Body of pancreas (tissue), 4 donors: ENCODE measurements at regions not wholly inside any gene's neighbourhood (a gene's known extent, or its start where the extent isn't known, plus 50 kb on each side); places are given as distances from the start of the nearest gene placed in this dataset.

Experiments
- ATAC-seq: fragments of 150-250 bp; one replicate; pipeline ENCODE4 v1.9.1; 2016
- DNase-seq, 4 donors: peaks; one replicate each; pipeline ENCODE4 v3.0.0-alpha.2; 2019
- H3K27ac ChIP-seq, 4 donors: fragments of 200-600 bp; sonication (generic); 1 replicate in 3 of 4; 2 replicates in 1 of 4; pipeline versions ENCODE4 v1.5.1 to v1.6.1; 2016 to 2019; ENCODE audit warnings: mild to moderate bottlenecking in 1 of 4, mixed read lengths in 1 of 4, moderate library complexity in 1 of 4
- H3K27me3 ChIP-seq, 2 donors: fragments of 200-600 bp; sonication (generic); one replicate each; pipeline ENCODE4 v1.6.0; 2016; ENCODE audit warnings: mild to moderate bottlenecking in 1 of 2
- H3K36me3 ChIP-seq, 2 donors: fragments of 200-600 bp; sonication (generic); replicated peaks in 1 of 2; 2 replicates each; pipeline ENCODE4 v1.5.1; 2016; ENCODE audit warnings: low read depth in 2 of 2; ENCODE audit not compliant: insufficient read depth in 1 of 2
- H3K4me1 ChIP-seq: fragments of 200-600 bp; sonication (generic); one replicate; pipeline ENCODE4 v1.6.0; 2016
- H3K4me3 ChIP-seq, 2 donors: fragments of 200-600 bp; sonication (generic); 1 replicate in 1 of 2; 2 replicates in 1 of 2; pipeline ENCODE4 v1.5.1; 2016 to 2019
- H3K9me3 ChIP-seq, 3 donors: fragments of 200-600 bp; sonication (generic); 1 replicate in 2 of 3; 2 replicates in 1 of 3; pipeline ENCODE4 v1.5.1; 2016
- POLR2A ChIP-seq, 3 donors: fragments of 450-650 bp; IDR thresholded peaks; one replicate each; pipeline ENCODE4 v1.6.1; 2016; ENCODE audit warnings: antibody characterized with exemption in 3 of 3, mild to moderate bottlenecking in 2 of 3
- WGBS, 2 donors: methylation state at CpG; one replicate each; pipeline ENCODE4 v1.1.5; 2017; 5-methylcytosine and 5-hydroxymethylcytosine counted together
- intact Hi-C: fragments of 100-400 bp; cut with DNase I; formaldehyde crosslinking; loops from one replicate; pipeline ENCODE4 v1.15.1; 2023
- TF ChIP-seq, protein P1 (sequence below), 7 experiments: fragments of 450-650 bp in 4 of 7; fragments of 200-600 bp in 3 of 7; sonication (generic) in 3 of 7; IDR thresholded peaks; one replicate each; pipeline ENCODE4 v1.5.1; 2016 to 2019; ENCODE audit warnings: antibody characterized with exemption in 7 of 7

DNA sequence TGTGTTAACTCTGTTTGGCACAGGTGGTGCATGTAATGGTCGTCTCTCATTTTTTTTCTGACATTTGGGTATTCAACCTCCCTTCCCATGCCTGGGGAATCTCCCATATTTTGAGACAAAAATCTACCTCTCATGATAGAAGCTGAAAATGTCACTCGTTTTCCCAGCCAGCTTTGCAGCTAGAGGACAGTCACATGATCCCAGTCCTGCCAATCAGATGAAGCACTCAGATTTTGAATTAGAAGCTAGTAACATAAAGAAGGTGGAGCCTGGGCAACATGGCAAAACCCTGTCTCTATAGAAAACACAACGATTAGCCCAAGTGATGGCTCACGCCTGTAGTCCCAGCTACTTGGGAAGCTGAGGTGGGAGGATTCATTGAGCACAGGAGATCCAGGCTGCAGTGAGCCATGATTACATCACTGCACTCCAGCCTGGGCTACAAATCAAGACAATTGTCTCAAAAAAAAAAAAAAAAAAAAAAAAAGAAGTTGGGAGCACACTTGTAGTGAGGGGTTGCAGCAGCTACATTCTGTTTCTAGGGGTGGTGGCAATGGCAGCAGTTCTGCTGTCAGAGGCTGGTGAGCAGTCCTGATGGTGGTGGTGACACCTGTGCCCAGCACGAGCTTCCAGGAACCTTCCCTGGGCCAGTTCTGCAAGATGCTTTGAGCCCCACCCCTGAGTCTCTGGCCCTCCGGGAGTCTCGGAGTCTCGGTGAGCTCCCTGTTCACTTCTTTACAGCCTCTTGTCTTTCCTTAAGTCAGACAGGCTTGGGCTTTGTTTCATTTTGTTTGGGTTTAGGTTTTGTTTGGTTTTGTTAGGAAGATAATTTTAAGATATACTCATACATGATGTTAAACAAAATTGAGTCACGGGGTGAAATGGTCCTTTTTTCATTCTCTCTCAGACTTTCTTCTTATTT, 94.1 kb upstream of the KCNG1 start:
- Histone ChIP-seq H3K4me1 (peaks cover 20% of the 10 kb centered on the region), H3K27ac (no peak overlapping the region), H3K9me3 (no peaks in the 10 kb centered on the region), H3K36me3 (no peaks in the 10 kb centered on the region), H3K4me3 (no peak overlapping the region), H3K27me3 (no peaks in the 10 kb centered on the region)
- intact Hi-C loops: no loop called here
- DNase-seq: no peak
- TF ChIP-seq POLR2A (IDR thresholded peaks at IDR 0.05): no peak
- TF ChIP-seq, protein P1, sequence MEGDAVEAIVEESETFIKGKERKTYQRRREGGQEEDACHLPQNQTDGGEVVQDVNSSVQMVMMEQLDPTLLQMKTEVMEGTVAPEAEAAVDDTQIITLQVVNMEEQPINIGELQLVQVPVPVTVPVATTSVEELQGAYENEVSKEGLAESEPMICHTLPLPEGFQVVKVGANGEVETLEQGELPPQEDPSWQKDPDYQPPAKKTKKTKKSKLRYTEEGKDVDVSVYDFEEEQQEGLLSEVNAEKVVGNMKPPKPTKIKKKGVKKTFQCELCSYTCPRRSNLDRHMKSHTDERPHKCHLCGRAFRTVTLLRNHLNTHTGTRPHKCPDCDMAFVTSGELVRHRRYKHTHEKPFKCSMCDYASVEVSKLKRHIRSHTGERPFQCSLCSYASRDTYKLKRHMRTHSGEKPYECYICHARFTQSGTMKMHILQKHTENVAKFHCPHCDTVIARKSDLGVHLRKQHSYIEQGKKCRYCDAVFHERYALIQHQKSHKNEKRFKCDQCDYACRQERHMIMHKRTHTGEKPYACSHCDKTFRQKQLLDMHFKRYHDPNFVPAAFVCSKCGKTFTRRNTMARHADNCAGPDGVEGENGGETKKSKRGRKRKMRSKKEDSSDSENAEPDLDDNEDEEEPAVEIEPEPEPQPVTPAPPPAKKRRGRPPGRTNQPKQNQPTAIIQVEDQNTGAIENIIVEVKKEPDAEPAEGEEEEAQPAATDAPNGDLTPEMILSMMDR (IDR thresholded peaks at IDR 0.05): no peak
- ATAC-seq: no peak
- WGBS, 2 donors: 50 to 57% methylated on average over 9 of the region's 9 CpGs

GRCh38 chr20:51111290-51111689, 88.4 kb upstream of the KCNG1 start:
- H3K4me1 ChIP-seq: no peaks in the 10 kb centered on the region
- no peak overlapping the region for H3K27ac ChIP-seq
- H3K4me3 ChIP-seq: no peak overlapping the region
- DNase-seq (peak; percentile 14 to 48 (median 33)), ATAC-seq (peak; percentile 18)
- WGBS, 2 donors: 21 to 29% methylated on average over 8 of the region's 8 CpGs
- no peak for TF ChIP-seq POLR2A (IDR thresholded peaks at IDR 0.05)
- TF ChIP-seq, protein P1 (IDR thresholded peaks at IDR 0.05): no peak
- no peaks in the 10 kb centered on the region for H3K36me3 ChIP-seq
- no peaks in the 10 kb centered on the region for H3K9me3 ChIP-seq
- intact Hi-C loops: no loop called here
- no peaks in the 10 kb centered on the region for H3K27me3 ChIP-seq

GRCh38 chr20:51108638-51109363, 85.9 kb upstream of the KCNG1 start:
- no peaks in the 10 kb centered on the region for H3K27me3 ChIP-seq
- H3K4me3 ChIP-seq: no peak overlapping the region
- H3K4me1 ChIP-seq: peaks cover 3% of the 10 kb centered on the region
- ATAC-seq (no peak), DNase-seq (no peak)
- TF ChIP-seq, protein P1 (IDR thresholded peaks at IDR 0.05): no peak
- no peak for TF ChIP-seq POLR2A (IDR thresholded peaks at IDR 0.05)
- intact Hi-C loops: no loop called here
- no peaks in the 10 kb centered on the region for H3K36me3 ChIP-seq
- 53 to 67% methylated on average over 3 to 13 of the region's 13 CpGs for WGBS, 2 donors
- H3K9me3 ChIP-seq: no peaks in the 10 kb centered on the region
- H3K27ac ChIP-seq: no peak overlapping the region

DNA sequence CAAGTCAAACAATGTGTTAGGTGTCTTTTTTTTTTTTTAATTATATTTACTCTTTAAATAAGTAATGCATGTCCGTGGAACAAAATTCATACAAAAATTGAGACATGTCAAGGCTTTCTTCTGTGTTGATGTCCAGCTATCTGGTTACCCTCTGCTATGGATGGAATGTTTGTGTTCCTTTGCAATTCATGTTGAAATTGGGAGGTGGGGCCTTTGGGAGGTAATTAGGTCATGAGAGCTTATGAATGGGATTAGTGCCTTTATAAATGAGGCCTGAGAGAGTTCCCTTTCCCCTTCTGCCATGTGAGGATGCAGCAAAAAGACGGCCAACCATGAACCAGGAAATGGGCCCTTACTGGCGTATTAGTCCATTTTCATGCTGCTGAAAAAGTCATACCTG, 83.1 kb upstream of the KCNG1 start:
- WGBS, 2 donors: 57 to 68% methylated on average over 3 of the region's 3 CpGs
- intact Hi-C loops: no loop called here
- H3K36me3 ChIP-seq: no peaks in the 10 kb centered on the region
- H3K27ac ChIP-seq: no peak overlapping the region
- no peaks in the 10 kb centered on the region for H3K9me3 ChIP-seq
- no peak for ATAC-seq
- TF ChIP-seq, protein P1 (IDR thresholded peaks at IDR 0.05): no peak
- no peak for TF ChIP-seq POLR2A (IDR thresholded peaks at IDR 0.05)
- peaks cover 7% of the 10 kb centered on the region for H3K4me1 ChIP-seq
- no peaks in the 10 kb centered on the region for H3K27me3 ChIP-seq
- DNase-seq: no peak
- no peak overlapping the region for H3K4me3 ChIP-seq
